HG02943 (cell line): ENCODE measurements at regions not wholly inside any gene's neighbourhood (a gene's known extent, or its start where the extent isn't known, plus 50 kb on each side); places are given as distances from the start of the nearest gene placed in this dataset.
"Not testable (repeated sequence)": the region's sequence is repeated elsewhere in the genome, so short reads cannot be mapped to it uniquely, and the experiment has no call there.

Experiments
- ATAC-seq: cut with Tn5 transposase; IDR thresholded peaks from one replicate; pipeline ENCODE4 v1.9.1; 2021; ENCODE audit warnings: mild to moderate bottlenecking, low read depth, moderate library complexity; ENCODE audit not compliant: unreplicated experiment

DNA sequence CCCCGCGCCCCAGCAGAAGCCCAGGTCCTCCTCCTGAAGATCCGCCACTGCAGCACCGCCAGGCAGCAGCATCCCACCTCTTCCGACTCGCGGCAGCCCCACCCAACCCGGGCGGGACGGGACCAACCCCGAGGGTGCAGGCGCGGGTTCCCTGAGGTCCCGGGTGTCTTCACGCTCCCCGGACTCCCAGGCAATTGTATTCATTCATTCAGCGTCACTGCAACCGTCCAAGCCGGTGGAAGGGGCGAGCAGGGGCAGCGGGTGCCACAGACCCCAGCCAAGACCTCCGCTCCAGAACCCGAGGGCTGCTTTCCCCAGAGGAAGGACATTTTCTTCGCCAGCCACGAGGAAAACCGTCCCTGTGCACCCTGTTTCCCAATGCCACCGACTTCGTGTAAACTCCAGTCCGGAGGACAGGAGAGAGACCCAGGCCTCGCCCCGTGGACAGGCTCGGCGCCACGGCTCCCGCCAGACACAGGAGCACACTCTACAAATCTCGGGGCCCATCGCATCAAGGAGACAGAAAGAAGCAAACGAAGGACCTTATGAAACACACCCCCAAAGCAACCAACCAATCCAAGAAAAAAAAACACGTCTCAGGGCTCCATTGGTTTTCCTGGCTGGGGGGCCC lies 1471.5 kb downstream of the FOXD4L5 start:
- not testable (repeated sequence) for ATAC-seq

DNA sequence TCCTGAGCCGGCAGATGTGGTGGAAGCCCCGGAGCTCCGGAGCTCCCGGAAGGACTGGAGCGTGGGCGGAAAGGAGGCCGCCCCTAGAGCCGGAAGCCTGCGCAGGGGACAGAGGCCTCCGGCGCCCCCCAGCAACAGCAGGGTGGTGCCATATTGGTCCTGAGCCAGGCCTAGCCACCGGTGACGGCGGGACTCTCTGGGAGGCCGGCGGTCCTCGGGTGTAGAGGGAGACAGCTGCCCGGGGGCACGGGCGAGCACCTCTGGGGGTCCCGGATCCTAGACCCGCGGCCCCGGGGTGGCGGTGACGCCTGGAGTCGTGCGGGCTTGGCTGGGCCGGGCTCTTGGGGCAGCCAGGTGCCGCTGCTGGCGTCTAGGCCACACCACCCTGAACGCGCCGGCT lies 1472.2 kb downstream of the FOXD4L5 start:
- ATAC-seq, result peak; percentile 41

DNA sequence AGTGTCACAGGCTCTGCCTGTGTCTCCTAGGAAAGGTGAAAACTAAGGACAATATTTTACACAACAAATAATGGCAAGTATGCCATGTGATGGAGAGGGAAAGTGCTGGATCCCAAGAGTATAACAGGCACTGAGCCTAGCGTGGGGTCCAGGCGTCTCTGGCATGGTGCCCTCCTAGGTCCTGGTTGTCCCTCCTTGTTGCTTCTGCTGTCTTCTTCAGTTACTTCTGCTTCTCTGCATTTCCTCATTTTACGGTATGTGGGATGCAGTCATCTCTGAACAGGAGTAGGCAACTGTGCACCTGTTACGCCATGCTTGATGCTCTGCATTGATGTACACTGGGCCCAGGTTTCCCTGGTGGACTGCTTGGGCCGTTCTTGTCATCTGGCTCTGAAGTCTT lies 1480.8 kb downstream of the FOXD4L5 start:
- not testable (repeated sequence) for ATAC-seq

DNA sequence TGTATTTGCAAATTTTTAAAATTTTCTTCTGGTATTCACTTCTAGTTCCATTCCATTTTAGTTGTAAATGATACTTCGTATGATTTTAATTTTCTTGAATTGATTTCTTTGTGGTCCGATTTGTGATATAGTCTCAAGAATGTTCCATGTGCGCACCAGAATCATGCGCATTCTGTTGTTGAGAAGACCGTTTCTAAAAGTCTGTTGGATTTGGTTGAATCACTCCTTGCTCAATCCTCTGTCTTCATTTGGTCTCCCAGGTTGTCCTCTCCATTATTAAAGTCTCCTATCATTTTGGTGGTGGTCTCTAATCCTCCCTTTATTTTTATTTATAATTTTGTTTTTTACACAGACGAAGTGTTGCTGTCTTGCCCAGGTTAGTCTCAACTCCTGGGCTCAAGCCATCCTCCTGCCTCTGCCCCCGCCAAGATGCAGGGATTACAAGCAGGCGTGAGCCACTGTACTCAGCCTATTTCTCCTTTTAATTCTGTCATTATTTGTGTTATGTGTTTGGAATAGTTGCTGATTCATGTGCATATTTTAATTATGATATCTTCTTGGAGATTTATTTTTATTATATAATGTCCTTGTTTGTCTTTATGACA lies 1490.8 kb downstream of the FOXD4L5 start:
- not testable (repeated sequence) for ATAC-seq

DNA sequence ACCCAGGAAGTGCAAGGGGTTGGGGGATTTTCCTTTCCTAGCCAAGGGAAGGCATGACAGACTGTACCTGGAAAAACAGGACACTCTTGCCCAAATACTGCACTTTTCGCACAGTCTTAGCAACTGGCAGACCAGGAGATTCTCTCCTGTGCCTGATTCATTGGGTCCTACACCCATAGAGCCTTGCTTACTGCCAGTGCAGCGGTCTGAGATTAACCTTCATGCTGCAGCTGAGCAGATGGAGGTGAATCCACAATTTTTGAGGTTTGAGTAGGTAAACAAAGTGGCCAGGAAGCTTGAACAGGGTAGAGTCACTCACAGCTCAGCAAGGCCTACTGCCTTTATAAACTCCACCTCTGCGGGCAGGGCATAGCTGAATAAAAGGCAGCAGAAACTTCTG lies 1497.6 kb downstream of the FOXD4L5 start:
- ATAC-seq, result not testable (repeated sequence)

DNA sequence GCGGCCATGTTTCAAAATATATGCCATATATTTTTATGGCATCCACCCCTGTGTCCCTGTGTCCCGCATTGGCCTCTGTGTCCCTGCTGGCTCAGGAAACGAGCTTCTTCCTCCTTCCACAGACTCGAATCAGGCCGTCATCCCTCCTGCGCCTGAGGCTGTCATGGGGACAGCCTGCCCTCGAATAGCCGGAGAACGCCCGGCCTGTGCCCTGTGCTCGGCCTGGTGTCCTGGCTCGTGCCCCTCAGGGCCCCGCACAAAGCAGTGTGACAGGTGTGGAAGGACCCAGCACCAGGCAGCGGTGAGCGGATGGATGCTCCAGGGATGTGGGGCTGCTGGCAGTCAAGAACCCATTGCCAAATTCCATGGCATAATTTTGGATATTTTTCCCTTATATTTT lies 1500.0 kb downstream of the FOXD4L5 start:
- not testable (repeated sequence) for ATAC-seq

DNA sequence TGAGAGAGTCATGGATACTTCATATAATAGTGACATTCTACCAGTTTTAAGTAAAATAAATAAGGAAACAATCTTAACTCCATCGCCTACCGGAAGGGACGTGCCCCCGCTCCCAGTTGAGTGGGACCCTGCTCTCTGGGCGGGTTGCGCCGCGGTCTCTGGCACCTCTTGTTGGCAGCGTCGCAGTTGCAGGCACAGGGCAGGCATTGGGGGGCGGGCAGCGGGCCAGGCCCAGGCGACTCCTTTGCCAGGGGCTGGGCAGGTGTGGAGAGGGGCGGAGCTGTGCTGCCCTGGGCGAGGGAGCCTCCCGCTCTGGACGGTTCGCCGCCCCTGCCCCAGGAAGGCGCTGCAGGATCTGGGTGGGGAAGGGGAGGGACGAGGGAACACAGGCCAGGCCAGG lies 1500.6 kb downstream of the FOXD4L5 start:
- not testable (repeated sequence) for ATAC-seq

DNA sequence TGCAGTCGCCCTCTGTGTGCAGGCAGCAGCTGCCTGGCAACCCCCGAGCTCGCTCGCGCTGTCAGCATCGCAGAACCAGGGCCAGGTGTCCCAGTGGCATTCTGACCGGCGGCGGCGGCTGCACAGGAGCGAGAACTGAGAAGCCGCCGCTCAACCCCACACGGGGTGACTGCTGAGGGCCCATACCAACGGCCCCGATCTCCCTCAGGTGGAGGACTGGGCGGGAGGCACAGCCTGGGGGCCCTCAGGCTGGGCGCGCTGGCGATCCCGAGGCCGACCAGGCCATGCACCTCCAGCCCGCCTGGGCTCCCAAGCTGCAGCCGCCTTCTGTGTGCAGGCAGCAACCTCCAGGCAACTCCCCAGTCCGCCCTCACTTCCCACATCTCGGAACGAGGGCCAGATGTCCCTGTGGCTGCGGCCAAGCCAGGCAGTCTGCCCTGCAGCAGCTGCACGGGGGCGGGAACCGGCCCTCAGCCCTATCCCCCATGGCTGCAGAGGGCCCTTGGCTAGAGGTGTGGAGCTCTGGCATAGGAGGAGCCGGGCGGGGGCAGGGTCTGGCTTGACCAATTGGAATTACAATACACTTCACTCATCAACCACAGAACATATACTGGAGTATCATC lies 1503.1 kb downstream of the FOXD4L5 start:
- not testable (repeated sequence) for ATAC-seq

DNA sequence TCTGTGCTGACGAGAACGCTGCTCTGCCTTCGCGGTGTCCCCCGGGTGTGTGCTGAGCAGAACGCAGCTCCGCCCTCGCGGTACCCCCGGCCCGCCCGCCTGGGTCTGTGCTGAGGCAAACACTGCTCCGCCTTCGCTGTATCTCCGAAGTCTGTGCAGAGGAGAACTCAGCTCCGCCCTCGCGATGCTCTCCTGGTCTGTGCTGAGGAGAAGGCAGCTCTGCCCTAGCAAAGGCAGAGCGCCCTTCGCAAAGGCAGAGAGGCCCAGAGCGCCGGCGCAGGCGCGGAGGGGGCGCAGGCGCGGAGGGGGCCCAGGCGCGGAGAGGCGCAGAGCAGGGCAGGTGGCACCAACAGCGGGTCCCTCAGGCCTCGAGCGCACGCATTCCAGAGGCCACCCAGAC lies 1503.6 kb downstream of the FOXD4L5 start:
- ATAC-seq, result not testable (repeated sequence)

DNA sequence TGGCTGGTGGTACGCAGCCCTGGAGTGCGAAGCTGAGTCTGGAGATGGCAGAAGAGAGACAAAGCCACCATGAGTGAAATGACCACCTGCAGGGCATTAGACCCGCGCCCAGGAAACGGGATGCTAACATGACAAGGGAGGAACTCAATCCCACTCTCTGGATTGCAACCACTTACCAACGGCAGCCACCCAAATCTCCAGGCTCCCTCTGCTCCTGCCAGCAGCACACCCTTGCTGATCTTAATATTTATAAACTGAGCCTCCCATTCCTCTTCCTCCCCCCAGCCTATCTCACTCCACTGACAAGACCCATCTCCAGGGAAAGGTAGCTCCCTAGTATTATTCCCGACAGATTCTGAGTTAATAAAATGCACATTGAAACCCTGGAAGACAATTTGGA lies 1508.8 kb downstream of the FOXD4L5 start:
- not testable (repeated sequence) for ATAC-seq

DNA sequence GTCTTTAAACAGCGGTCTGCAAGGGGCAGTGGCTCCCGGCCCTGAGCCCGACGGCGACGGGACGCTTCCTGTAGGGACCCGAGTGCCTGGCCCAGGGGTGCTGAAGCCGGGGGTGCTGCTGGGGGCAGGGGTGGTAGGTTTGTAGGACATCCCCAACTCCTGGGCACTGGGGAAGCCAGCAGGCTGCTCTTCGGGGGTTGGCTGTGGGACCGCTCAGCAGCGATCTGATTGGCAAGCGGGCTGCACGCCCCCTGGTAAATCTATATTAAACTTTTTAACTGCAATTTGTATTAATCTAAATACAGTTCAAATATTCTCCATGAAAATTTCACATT lies 1510.0 kb downstream of the FOXD4L5 start:
- not testable (repeated sequence) for ATAC-seq

DNA sequence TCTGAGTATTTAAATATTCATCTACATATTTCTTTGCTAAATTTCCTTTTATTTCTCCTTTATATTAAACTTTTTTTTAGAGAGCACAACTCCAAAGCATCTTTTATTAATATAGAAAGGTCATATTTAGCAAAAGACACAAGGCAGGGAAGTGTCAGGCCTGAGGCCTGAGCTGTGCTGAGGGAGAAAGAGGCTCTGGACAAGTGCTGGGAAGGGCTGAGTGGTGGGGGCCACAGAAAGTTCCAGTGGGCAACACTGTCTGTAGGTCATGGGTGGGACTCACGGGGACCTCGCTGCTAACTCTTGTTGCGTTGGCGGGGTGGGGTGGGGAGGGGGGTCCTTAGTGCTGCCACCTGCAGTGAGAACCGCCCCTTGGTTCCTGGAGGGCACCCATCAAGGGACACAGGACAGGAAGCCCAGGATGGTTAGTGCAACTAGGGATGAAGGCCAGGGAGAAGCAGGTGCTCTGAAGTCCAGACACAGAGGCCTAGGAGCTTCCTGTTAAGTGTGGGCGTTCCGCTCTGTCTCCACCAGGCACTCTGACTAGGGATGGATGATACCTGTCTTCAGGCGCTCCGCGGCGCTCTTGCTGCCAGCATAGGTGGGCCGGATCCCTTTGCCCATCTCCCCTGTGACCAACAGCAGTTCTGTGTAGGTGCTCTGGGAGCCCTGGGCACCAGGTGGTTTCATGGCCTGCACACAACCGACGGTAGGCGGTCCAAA lies 1510.5 kb downstream of the FOXD4L5 start:
- ATAC-seq, result not testable (repeated sequence)

DNA sequence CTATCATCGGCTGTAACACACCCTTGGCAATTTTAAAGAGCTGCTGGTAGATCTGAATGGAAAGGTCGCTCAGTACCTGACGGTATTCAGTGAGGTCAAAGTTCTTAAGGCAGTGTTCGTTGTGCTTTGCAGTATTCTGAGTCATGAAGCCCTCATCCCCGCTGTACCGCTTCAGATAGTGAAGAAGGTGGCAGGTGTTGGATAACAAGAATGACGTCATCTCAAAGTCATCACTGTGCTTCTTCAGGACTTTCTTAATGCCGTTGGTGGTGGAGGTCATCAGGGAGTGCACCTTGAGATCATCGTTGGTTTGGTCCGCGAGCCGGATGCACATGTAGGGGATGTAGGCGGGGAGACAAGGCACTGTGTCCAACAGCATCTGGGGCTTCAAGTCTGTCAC lies 1522.8 kb downstream of the FOXD4L5 start:
- not testable (repeated sequence) for ATAC-seq

DNA sequence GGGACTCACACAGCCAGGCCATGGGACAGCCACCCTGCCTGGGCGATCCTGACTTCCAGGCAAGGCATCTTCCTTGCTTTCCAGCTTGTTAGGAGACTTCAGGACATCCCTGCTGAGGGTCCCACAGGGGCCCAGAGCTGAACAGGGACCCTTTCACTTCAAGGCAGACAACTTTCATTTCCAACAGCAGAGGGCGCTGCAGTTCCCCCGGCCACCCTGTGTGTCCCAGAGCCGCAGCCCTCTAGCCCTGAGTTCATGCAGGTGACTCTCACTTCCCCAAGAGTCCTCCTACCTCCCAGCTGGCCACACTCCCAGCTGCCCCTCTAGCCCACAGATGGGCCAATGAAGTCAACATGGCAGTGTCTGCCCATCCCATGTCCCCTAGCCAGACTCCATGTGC lies 1556.0 kb downstream of the FOXD4L5 start:
- not testable (repeated sequence) for ATAC-seq

DNA sequence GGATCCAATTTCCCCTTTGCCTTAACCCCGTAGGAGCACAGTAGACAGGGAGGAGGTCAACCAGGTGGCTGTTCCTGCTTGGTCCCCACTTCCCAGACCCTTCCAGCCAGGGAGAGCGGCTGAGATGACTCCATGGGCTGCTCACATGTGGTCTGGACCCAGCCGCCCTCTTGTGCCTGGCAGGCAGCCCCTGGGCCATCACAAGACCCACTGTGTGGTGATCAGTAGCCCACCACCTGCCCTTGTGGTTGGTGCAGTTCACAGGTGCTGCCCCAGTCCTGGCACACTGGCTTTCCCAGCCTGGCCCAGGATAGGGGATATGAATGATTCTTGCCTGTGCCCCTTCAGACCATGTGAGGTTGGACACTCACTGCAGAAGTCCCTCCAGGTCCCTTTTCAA lies 1556.7 kb downstream of the FOXD4L5 start:
- ATAC-seq, result no peak

DNA sequence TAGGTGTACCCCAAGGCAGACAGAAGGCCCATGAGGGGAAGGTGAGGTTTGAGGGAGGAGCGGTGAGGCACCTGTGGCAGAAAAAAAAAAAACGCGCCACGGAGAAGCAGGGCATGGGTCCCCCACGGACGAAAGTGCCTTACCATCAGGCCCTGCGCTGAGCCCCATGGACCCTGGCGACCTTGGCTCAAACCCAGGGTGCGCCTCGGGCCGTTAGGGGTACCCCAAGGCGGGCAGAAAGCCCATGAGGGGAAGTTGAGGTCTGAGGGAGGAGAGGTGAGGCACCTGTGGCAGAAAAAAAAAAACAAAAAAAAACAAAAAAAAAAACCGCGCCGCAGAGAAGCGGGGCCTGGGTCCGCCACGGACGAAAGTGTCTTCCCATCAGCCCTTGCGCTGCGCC lies 1576.7 kb downstream of the FOXD4L5 start:
- ATAC-seq, result not testable (repeated sequence)

DNA sequence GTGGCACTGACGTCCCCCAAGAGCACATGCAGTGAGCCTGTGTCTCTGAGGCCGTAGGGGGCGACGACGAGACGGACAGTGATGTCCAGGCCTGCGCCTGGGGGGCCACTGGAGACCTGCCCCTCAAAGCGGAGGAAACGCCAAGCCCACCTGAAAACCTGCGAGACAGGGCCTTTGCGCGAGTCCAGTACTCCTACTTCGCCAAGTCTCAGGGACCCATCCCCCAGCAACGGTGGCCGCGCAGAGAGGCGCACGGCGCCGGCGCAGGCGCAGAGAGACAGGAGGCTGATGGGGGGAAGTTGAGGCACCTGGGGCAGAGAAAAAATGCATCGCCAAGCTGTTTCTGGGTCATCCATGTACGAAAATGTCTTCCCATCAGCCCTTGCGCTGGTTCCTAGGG lies 1580.6 kb downstream of the FOXD4L5 start:
- ATAC-seq, result not testable (repeated sequence)

DNA sequence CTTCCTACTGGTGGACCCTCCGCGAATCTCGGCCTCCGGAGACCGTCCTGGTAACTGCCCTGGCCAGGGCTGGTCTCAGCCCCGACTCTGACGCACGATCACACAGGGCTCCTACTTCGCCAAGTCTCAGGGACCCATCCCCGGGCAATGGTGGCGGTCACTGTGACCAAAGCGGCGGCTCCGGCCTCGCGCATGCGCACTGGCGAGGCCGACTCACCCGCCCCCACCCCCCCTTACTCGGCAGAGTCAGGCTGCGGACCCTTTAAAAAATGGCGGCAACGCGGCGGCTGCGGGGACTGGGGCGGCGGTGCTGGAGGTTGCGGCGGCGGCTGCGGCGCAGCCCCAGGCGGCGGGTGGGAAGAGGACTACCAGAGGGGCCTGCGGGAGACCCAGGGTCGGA lies 1581.3 kb downstream of the FOXD4L5 start:
- not testable (repeated sequence) for ATAC-seq

DNA sequence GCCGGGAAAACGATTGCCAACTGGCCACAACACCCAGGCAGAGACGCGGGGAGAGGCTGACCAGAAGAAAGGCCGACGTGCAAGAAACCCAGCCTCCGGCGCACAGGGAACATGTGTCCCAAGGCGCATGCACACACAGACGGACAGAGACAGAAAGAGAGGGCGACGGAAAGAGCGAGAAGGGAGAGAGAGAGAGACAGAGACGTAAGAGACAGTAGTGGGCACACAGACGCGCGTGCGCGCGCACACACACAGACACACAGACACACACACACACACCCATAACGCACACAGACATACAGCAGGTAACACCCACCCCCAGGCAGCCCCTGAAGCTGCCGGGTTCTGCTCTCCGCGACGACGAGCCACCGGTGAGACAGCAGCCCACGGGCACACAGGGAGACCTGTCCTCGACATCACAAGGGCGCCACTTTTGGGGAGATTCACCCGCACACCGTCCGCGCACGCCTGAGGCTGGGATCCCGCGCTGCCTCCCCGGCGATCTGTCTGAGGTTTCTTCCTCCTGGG lies 1581.8 kb downstream of the FOXD4L5 start:
- ATAC-seq, result not testable (repeated sequence)
